SH-SY5Y (cell line): ENCODE measurements at regions not wholly inside any gene's neighbourhood (a gene's known extent, or its start where the extent isn't known, plus 50 kb on each side); places are given as distances from the start of the nearest gene placed in this dataset.

Experiments used
- GATA2 ChIP-seq: IDR thresholded peaks from 2 replicates; pipeline ENCODE4 v1.6.1; 2011; ENCODE audit warnings: mild to moderate bottlenecking, low read depth, low read length
- GATA3 ChIP-seq: IDR thresholded peaks from 2 replicates; pipeline ENCODE4 v1.6.1; 2011; ENCODE audit warnings: low read depth, mild to moderate bottlenecking, low read length, moderate library complexity

- no peak for TF ChIP-seq GATA3
- no peak for TF ChIP-seq GATA2
These were observed 791.7 kb downstream of the FAM181B start for GRCh38 chr11:81941998-81942397.
